GM23248 (cell line): ENCODE measurements at regions not wholly inside any gene's neighbourhood (a gene's known extent, or its start where the extent isn't known, plus 50 kb on each side); places are given as distances from the start of the nearest gene placed in this dataset.

ENCODE experiments used
- EZH2 ChIP-seq: fragments of 200-600 bp; sonication (generic); IDR thresholded peaks from 2 replicates; pipeline ENCODE4 v1.6.1; 2018; ENCODE audit warnings: antibody characterized with exemption, mild to moderate bottlenecking; ENCODE audit not compliant: insufficient read depth, poor library complexity, severe bottlenecking
- EZH2phosphoT487 ChIP-seq: fragments of 200-600 bp; sonication (generic); IDR thresholded peaks from 2 replicates; pipeline ENCODE4 v1.6.1; 2018; ENCODE audit warnings: antibody characterized with exemption, moderate library complexity, mild to moderate bottlenecking, low read depth; ENCODE audit not compliant: insufficient read depth

DNA sequence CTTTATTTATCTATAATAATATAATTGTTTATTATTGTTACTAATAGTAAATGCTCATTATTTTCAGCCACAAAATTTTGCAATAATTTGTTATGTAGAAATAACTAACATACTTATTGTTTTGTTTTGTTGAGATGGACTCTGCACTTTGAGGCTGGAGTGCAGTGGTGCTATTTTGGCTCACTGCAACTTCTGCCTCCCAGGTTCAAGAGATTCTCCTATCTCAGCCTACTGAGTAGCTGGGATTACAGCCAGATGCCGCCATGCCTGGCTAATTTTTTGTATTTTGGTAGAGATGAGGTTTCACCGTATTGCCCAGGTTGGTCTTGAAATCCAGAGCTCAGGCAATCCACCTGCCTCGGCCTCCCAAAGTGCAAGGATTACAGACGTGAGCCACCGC is 76.6 kb upstream of the RAP1B start:
- no peak for TF ChIP-seq EZH2
- no peak for TF ChIP-seq EZH2phosphoT487
